Neural progenitor cell (in vitro differentiated cells): ENCODE measurements at regions not wholly inside any gene's neighbourhood (a gene's known extent, or its start where the extent isn't known, plus 50 kb on each side); places are given as distances from the start of the nearest gene placed in this dataset.

Experiments used
- DNase-seq: peaks from one replicate; pipeline ENCODE4 v3.0.0-alpha.2; 2016; ENCODE audit warnings: low spot score
- H2AFZ ChIP-seq: fragments of 200-600 bp; sonication (generic); replicated peaks from 2 replicates; pipeline ENCODE4 v1.6.1; 2016; ENCODE audit warnings: antibody characterized with exemption
- H3F3A ChIP-seq: fragments of 200-600 bp; sonication (generic); 2 replicates; pipeline ENCODE4 v1.6.1; 2016; ENCODE audit warnings: antibody characterized with exemption, low read depth
- H3K27ac ChIP-seq: fragments of 200-600 bp; sonication (generic); 2 replicates; pipeline ENCODE4 v1.5.1; 2016; ENCODE audit warnings: mild to moderate bottlenecking
- H3K27me3 ChIP-seq: fragments of 200-600 bp; sonication (generic); 2 replicates; pipeline ENCODE4 v1.6.1; 2016; ENCODE audit warnings: mild to moderate bottlenecking, moderate library complexity
- H3K36me3 ChIP-seq: fragments of 200-600 bp; sonication (generic); 2 replicates; pipeline ENCODE4 v1.5.1; 2016
- H3K4me1 ChIP-seq: fragments of 200-600 bp; sonication (generic); 2 replicates; pipeline ENCODE4 v1.6.1; 2016; ENCODE audit warnings: mixed run types
- H3K4me2 ChIP-seq: fragments of 200-600 bp; sonication (generic); 2 replicates; pipeline ENCODE4 v1.6.1; 2016
- H3K4me3 ChIP-seq: fragments of 200-600 bp; sonication (generic); 2 replicates; pipeline ENCODE4 v1.5.1; 2016
- H3K79me2 ChIP-seq: fragments of 200-600 bp; sonication (generic); 2 replicates; pipeline ENCODE4 v1.6.1; 2016; ENCODE audit warnings: low read depth
- H3K9ac ChIP-seq: fragments of 200-600 bp; sonication (generic); 2 replicates; pipeline ENCODE4 v1.6.1; 2016
- H3K9me3 ChIP-seq: fragments of 200-600 bp; sonication (generic); 2 replicates; pipeline ENCODE4 v1.5.1; 2016; ENCODE audit warnings: low read depth
- H4K20me1 ChIP-seq: fragments of 200-600 bp; sonication (generic); 2 replicates; pipeline ENCODE4 v1.6.1; 2016; ENCODE audit warnings: low read depth
- H3K27ac Mint-ChIP-seq: 3 replicates; pipeline ENCODE4 v1.8.0; 2021; ENCODE audit warnings: mixed read lengths
- H3K27me3 Mint-ChIP-seq: 2 replicates; pipeline ENCODE4 v1.8.0; 2022; ENCODE audit warnings: low read depth, mild to moderate bottlenecking, inconsistent platforms, moderate library complexity, mixed read lengths; ENCODE audit not compliant: insufficient read depth
- H3K36me3 Mint-ChIP-seq: 3 replicates; pipeline ENCODE4 v1.8.0; 2021; ENCODE audit warnings: mixed read lengths
- H3K4me1 Mint-ChIP-seq: 3 replicates; pipeline ENCODE4 v1.8.0; 2021; ENCODE audit warnings: mixed read lengths
- H3K4me3 Mint-ChIP-seq: 3 replicates; pipeline ENCODE4 v1.8.0; 2021; ENCODE audit warnings: mild to moderate bottlenecking, moderate library complexity, mixed read lengths
- H3K9me3 Mint-ChIP-seq: 3 replicates; pipeline ENCODE4 v1.8.0; 2020; ENCODE audit warnings: mixed read lengths
- EZH2 ChIP-seq: fragments of 200-600 bp; sonication (generic); IDR thresholded peaks from 2 replicates; pipeline ENCODE4 v1.6.1; 2017; ENCODE audit warnings: antibody characterized with exemption, mild to moderate bottlenecking, moderate library complexity
- EZH2phosphoT487 ChIP-seq: fragments of 200-600 bp; sonication (generic); IDR thresholded peaks from 2 replicates; pipeline ENCODE4 v1.6.1; 2017; ENCODE audit warnings: antibody characterized with exemption
- TF ChIP-seq, protein P1 (sequence below): fragments of 200-600 bp; sonication (generic); IDR thresholded peaks from 2 replicates; pipeline ENCODE4 v1.5.1; 2017; ENCODE audit warnings: antibody characterized with exemption, mild to moderate bottlenecking

DNA sequence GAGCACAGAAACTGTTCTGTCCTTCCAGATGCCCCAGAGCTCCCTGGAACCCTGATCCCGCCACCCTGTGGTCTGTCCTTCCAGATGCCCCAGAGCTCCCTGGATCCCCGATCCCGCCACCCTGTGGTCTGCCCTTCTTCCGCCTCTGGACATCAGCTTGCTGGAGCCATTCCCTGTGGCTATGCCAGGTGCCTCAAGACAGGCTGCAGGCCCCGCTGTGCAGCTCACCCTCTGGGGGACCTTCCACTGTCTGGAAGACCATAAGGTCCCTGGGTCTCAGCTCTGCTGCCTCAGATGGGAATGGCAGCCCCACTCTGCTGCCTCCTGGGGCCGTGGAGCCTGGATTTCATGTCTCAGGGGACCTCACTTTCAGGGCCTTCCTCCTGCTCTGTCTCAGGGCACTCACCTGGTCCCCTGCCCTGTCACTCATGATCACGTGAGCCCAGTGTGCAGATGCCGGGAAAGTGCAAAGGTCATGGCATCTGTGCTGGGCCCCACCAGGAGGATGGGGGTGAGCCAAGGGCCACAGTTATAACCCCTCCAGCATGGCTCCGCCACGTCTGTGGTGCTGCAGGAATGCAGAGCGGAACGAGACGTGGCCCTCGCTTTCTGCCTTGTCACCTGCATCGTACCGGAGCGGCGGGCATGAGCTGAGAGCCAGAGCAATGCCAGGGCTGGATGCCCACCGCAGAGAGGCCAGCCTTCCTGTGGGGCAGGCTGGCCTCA is 1520.7 kb downstream of the BRD1 start:
- peaks cover 2% of the 10 kb centered on the region for H3K36me3 Mint-ChIP-seq
- no peaks in the 10 kb centered on the region for H3K36me3 ChIP-seq
- TF ChIP-seq EZH2 (no peak), EZH2phosphoT487 (no peak)
- TF ChIP-seq, protein P1, sequence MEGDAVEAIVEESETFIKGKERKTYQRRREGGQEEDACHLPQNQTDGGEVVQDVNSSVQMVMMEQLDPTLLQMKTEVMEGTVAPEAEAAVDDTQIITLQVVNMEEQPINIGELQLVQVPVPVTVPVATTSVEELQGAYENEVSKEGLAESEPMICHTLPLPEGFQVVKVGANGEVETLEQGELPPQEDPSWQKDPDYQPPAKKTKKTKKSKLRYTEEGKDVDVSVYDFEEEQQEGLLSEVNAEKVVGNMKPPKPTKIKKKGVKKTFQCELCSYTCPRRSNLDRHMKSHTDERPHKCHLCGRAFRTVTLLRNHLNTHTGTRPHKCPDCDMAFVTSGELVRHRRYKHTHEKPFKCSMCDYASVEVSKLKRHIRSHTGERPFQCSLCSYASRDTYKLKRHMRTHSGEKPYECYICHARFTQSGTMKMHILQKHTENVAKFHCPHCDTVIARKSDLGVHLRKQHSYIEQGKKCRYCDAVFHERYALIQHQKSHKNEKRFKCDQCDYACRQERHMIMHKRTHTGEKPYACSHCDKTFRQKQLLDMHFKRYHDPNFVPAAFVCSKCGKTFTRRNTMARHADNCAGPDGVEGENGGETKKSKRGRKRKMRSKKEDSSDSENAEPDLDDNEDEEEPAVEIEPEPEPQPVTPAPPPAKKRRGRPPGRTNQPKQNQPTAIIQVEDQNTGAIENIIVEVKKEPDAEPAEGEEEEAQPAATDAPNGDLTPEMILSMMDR = no peak
- no peak overlapping the region for H3K27ac Mint-ChIP-seq
- H3K9me3 ChIP-seq = no peaks in the 10 kb centered on the region
- H4K20me1 ChIP-seq = no peaks in the 10 kb centered on the region
- H3K4me1 ChIP-seq = no peaks in the 10 kb centered on the region
- no peak overlapping the region for H3K27ac ChIP-seq
- peaks cover 4% of the 10 kb centered on the region for H3K27me3 Mint-ChIP-seq
- no peak overlapping the region for H3K4me3 Mint-ChIP-seq
- H3K4me2 ChIP-seq = no peak overlapping the region
- no peak overlapping the region for H2AFZ ChIP-seq
- H3F3A ChIP-seq = no peaks in the 10 kb centered on the region
- no peak overlapping the region for H3K4me3 ChIP-seq
- no peaks in the 10 kb centered on the region for H3K79me2 ChIP-seq
- DNase-seq = no peak
- H3K27me3 ChIP-seq = no peaks in the 10 kb centered on the region
- peaks cover 30% of the 10 kb centered on the region for H3K4me1 Mint-ChIP-seq
- H3K9ac ChIP-seq = no peak overlapping the region
- peaks cover 8% of the 10 kb centered on the region for H3K9me3 Mint-ChIP-seq

DNA sequence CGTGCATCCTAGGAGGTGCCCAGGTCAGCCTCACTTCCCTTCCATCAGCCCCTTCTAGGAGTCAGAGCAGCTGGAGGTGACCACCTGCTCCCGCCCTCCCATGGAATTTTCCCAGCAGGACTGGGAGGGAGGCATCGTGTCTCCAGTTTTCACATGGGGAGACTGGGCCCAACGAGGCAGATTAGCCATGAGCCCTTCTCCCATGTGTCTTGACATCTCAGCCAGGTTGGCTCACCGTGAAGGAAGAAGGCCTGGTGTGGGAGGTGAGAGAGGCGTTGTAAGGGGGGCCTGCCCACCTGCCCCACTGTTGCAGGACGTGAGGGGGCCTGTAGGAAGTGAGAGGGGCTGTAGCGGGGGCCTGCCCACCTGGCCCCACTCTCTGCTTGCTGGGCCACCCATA is 1521.4 kb downstream of the BRD1 start:
- peaks cover 3% of the 10 kb centered on the region for H3K9me3 Mint-ChIP-seq
- Histone ChIP-seq H3K79me2 (no peaks in the 10 kb centered on the region), H3F3A (no peaks in the 10 kb centered on the region), H3K36me3 (no peaks in the 10 kb centered on the region), H4K20me1 (no peaks in the 10 kb centered on the region), H3K9ac (no peak overlapping the region), H2AFZ (no peak overlapping the region), H3K4me1 (no peaks in the 10 kb centered on the region), H3K27ac (no peak overlapping the region), H3K9me3 (no peaks in the 10 kb centered on the region), H3K27me3 (no peaks in the 10 kb centered on the region), H3K4me2 (no peak overlapping the region), H3K4me3 (no peak overlapping the region)
- no peak for DNase-seq
- H3K27me3 Mint-ChIP-seq = peaks cover 7% of the 10 kb centered on the region
- TF ChIP-seq EZH2 = no peak
- TF ChIP-seq, protein P1 = no peak
- no peak for TF ChIP-seq EZH2phosphoT487
- H3K4me3 Mint-ChIP-seq = no peak overlapping the region
- H3K27ac Mint-ChIP-seq = no peak overlapping the region
- H3K4me1 Mint-ChIP-seq = peaks cover 30% of the 10 kb centered on the region
- H3K36me3 Mint-ChIP-seq = no peaks in the 10 kb centered on the region

DNA sequence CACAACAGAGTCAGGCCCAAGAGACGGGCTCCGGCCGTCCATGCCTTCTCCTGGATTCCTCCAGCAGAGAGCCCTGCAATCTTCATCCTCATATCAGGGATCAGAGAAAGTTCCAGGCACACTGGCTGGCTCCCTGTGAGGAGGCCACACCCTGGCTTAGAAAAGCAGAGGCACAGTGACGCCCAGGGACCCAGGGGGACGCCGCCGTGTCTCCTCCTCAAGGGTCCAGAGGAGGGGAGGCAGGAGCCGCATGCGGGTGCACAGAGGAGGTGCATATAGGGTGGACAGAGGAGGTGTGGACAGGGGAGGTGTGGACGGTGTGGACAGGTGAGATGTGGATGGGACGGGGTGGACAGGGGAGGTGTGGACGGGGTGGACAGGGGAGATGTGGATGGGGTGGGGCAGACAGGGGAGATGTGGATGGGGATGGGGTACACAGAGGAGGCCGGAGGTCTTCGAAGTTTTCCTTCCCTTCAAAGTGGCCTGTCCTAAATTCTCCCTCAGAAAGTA is 1521.9 kb downstream of the BRD1 start:
- Mint-ChIP-seq H3K4me1 (peaks cover 30% of the 10 kb centered on the region), H3K4me3 (no peak overlapping the region), H3K27me3 (peaks cover 6% of the 10 kb centered on the region), H3K9me3 (no peaks in the 10 kb centered on the region), H3K27ac (no peak overlapping the region), H3K36me3 (no peaks in the 10 kb centered on the region)
- no peak for DNase-seq
- Histone ChIP-seq H3K4me2 (no peak overlapping the region), H3K9me3 (no peaks in the 10 kb centered on the region), H3K27ac (no peak overlapping the region), H3K36me3 (no peaks in the 10 kb centered on the region), H4K20me1 (no peaks in the 10 kb centered on the region), H3K4me1 (no peaks in the 10 kb centered on the region), H3K79me2 (no peaks in the 10 kb centered on the region), H3K27me3 (no peaks in the 10 kb centered on the region), H2AFZ (no peak overlapping the region), H3F3A (no peaks in the 10 kb centered on the region), H3K9ac (no peak overlapping the region), H3K4me3 (no peak overlapping the region)
- TF ChIP-seq EZH2 (no peak), EZH2phosphoT487 (no peak)
- TF ChIP-seq, protein P1 = no peak
